Hepatocyte (in vitro differentiated cells): ENCODE measurements at regions not wholly inside any gene's neighbourhood (a gene's known extent, or its start where the extent isn't known, plus 50 kb on each side); places are given as distances from the start of the nearest gene placed in this dataset.

ENCODE experiments used
- EZH2 ChIP-seq: fragments of 200-600 bp; sonication (generic); IDR thresholded peaks from 2 replicates; pipeline ENCODE4 v1.6.1; 2016; ENCODE audit warnings: antibody characterized with exemption, mild to moderate bottlenecking, borderline replicate concordance
- TF ChIP-seq, protein P1 (sequence below): fragments of 200-600 bp; sonication (generic); IDR thresholded peaks from 2 replicates; pipeline ENCODE4 v1.5.1; 2016; ENCODE audit warnings: antibody characterized with exemption, mild to moderate bottlenecking; ENCODE audit not compliant: poor library complexity

DNA sequence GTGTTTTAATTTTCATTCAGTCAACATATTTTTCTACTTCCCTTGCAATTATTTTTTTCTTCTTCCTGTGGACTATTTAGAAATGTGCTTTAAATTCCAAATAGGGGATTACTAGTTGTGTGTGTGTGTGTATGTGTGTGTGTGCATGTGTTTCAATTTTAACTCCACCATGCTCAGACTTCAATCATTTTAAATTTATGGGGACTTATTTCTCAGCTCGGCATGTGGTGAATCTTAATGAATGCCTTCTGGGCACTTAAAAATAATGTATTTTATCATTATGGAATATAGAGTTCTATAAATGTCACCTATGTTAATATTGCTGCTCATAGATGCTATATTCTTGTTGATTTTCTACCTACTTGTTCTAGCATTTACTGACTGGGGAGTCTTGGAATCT lies 465.6 kb upstream of the PRKX start:
- TF ChIP-seq, protein P1, sequence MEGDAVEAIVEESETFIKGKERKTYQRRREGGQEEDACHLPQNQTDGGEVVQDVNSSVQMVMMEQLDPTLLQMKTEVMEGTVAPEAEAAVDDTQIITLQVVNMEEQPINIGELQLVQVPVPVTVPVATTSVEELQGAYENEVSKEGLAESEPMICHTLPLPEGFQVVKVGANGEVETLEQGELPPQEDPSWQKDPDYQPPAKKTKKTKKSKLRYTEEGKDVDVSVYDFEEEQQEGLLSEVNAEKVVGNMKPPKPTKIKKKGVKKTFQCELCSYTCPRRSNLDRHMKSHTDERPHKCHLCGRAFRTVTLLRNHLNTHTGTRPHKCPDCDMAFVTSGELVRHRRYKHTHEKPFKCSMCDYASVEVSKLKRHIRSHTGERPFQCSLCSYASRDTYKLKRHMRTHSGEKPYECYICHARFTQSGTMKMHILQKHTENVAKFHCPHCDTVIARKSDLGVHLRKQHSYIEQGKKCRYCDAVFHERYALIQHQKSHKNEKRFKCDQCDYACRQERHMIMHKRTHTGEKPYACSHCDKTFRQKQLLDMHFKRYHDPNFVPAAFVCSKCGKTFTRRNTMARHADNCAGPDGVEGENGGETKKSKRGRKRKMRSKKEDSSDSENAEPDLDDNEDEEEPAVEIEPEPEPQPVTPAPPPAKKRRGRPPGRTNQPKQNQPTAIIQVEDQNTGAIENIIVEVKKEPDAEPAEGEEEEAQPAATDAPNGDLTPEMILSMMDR: no peak
- TF ChIP-seq EZH2: no peak
